ENCODE measurements at regions not wholly inside any gene's neighbourhood (a gene's known extent, or its start where the extent isn't known, plus 50 kb on each side); places are given as distances from the start of the nearest gene placed in this dataset.

DNA sequence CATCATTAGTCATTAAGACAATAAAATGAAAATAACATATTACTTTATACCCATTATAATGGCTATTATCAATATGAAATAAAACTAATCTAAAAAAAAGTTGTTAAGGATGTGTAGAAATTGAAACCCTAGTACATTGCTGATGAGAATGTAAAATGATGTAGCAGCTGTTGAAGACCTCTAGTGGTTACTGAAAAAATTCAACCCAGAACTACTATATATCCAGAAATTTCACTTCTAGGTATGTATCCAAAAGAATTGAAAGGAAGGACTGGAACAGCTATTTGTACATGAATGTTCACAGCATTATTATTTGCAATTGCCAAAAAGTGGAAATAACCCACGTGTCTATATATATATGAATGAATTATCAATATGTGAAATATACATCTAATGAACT, 180.3 kb upstream of the KLHL4 start:
- no peaks in the 10 kb centered on the region for H3K27me3 ChIP-seq (ENCODE audit: control insufficient read depth, insufficient read depth, low read length)
- FAIRE-seq: no peak
- TF ChIP-seq, protein P1, sequence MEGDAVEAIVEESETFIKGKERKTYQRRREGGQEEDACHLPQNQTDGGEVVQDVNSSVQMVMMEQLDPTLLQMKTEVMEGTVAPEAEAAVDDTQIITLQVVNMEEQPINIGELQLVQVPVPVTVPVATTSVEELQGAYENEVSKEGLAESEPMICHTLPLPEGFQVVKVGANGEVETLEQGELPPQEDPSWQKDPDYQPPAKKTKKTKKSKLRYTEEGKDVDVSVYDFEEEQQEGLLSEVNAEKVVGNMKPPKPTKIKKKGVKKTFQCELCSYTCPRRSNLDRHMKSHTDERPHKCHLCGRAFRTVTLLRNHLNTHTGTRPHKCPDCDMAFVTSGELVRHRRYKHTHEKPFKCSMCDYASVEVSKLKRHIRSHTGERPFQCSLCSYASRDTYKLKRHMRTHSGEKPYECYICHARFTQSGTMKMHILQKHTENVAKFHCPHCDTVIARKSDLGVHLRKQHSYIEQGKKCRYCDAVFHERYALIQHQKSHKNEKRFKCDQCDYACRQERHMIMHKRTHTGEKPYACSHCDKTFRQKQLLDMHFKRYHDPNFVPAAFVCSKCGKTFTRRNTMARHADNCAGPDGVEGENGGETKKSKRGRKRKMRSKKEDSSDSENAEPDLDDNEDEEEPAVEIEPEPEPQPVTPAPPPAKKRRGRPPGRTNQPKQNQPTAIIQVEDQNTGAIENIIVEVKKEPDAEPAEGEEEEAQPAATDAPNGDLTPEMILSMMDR (IDR thresholded peaks at IDR 0.05; ENCODE audit: insufficient read depth, low read length, severe bottlenecking): no peak

DNA sequence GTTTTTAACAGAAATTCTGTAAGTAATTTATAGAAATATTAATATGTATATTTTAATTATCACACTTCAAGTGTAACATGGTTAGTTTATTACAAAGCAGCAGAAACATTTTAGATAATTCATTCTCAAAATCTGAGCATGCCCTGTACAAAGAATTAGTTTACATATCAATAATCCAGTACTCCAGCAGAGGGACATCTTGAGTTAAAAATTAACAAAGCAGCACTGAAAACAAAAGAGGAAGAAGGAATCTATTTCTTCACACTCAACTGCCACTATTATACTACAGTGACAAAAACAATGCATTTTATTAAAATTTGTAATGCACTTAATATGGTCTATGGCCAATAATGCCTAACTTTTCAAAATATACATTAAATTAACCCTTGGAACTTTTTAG, 179.1 kb upstream of the KLHL4 start:
- Histone ChIP-seq H3K36me3 (ENCODE audit: control insufficient read depth, insufficient read depth, low read length) (no peaks in the 10 kb centered on the region), H3K4me3 (ENCODE audit: low read depth, low read length) (no peak overlapping the region), H3K27me3 (ENCODE audit: control insufficient read depth, insufficient read depth, low read length) (no peaks in the 10 kb centered on the region)
- DNase-seq (ENCODE audit: low read depth) (peak; percentile 4), FAIRE-seq (no peak)
- TF ChIP-seq, protein P1 (IDR thresholded peaks at IDR 0.05; ENCODE audit: insufficient read depth, low read length, severe bottlenecking): no peak

More for the DNA sequence above, 180.3 kb upstream of the KLHL4 start:
- Histone ChIP-seq H3K4me3 (ENCODE audit: low read depth, low read length) (no peak overlapping the region), H3K36me3 (ENCODE audit: control insufficient read depth, insufficient read depth, low read length) (no peaks in the 10 kb centered on the region)
- no peak for DNase-seq (ENCODE audit: low read depth)

DNA sequence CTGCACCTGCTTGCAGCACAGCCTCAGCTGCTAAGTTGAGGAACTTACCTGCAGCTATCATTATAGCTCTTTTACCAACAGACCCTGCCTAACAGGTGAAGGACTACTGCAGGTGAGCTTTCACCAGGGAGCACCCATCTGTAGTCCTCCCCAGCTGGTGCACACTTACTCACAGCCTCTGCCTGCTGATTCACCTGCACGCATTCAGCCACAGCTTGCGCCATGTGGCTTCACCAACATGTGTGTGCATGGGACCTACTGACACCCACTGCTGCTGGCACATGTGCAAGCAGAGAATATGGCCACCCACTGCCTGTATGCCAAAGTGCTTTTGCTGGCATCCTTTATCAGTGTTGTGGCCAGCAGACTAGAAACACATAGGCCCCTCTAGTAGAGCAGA, 146.7 kb upstream of the KLHL4 start:
- Histone ChIP-seq H3K36me3 (ENCODE audit: control insufficient read depth, insufficient read depth, low read length) (no peaks in the 10 kb centered on the region), H3K27me3 (ENCODE audit: control insufficient read depth, insufficient read depth, low read length) (no peaks in the 10 kb centered on the region), H3K4me3 (ENCODE audit: low read depth, low read length) (no peak overlapping the region)
- no peak for FAIRE-seq
- DNase-seq (ENCODE audit: low read depth): no peak
- TF ChIP-seq, protein P1 (IDR thresholded peaks at IDR 0.05; ENCODE audit: insufficient read depth, low read length, severe bottlenecking): no peak

DNA sequence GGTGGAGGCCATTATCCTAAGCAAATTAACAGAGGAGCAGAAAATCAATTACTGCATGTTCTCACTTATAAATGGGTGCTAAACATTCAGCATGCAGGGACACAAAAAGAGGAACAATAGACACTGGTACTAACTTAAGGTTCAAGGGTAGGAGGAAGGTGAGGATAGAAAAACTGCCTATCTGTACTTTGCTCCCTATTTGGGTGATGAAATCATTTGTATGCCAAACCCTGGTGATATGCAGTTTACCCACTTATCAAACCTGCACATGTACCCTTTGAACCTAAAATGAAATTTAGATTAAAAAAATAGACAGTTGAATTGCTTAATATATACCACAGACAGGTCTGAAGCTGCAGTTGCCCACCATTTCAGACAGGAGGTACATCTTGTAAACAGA, 143.3 kb upstream of the KLHL4 start:
- TF ChIP-seq, protein P1 (IDR thresholded peaks at IDR 0.05; ENCODE audit: insufficient read depth, low read length, severe bottlenecking): no peak
- Histone ChIP-seq H3K36me3 (ENCODE audit: control insufficient read depth, insufficient read depth, low read length) (no peaks in the 10 kb centered on the region), H3K27me3 (ENCODE audit: control insufficient read depth, insufficient read depth, low read length) (no peaks in the 10 kb centered on the region), H3K4me3 (ENCODE audit: low read depth, low read length) (no peak overlapping the region)
- FAIRE-seq (no peak), DNase-seq (ENCODE audit: low read depth) (no peak)

DNA sequence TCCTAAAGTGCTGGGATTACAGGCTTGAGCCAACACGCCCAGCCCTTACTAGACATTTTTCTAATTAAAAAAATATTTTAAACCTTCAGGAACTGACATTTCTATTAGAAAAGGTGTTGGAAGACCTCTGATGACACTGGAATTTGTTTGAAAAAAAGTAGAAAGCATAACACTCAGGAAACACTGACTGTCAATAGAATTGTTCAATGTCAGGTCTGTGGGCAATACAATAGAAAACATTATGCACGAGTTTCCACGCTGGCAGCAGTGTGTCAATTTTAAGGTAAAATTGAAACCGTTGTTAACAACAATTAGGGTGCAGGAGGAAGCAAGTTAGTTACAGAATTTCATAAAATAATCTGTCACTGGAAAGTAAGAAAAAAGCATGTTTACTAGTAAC, 140.7 kb upstream of the KLHL4 start:
- DNase-seq (ENCODE audit: low read depth) (no peak), FAIRE-seq (no peak)
- TF ChIP-seq, protein P1 (IDR thresholded peaks at IDR 0.05; ENCODE audit: insufficient read depth, low read length, severe bottlenecking): no peak
- no peak overlapping the region for H3K4me3 ChIP-seq (ENCODE audit: low read depth, low read length)
- H3K27me3 ChIP-seq (ENCODE audit: control insufficient read depth, insufficient read depth, low read length): no peaks in the 10 kb centered on the region
- H3K36me3 ChIP-seq (ENCODE audit: control insufficient read depth, insufficient read depth, low read length): no peaks in the 10 kb centered on the region

DNA sequence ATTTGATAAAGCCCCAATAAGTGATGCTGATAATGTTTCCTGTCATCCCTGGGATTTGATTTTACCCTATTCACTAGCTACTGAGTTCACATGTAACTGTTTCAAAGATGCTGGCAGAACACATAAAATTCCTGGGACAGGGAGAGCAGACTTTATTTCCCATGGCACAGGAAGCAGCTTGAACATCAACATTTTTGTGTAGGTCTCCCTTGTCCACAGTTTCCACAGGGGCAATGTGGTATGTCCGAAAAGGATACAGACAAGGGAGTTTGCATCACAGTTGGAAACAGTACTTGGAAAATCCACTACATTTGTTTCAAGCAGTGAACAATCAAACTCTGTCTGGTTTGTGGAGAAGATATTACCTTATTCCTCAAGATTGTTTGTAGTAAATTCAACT, 129.2 kb upstream of the KLHL4 start:
- H3K36me3 ChIP-seq (ENCODE audit: control insufficient read depth, insufficient read depth, low read length): no peaks in the 10 kb centered on the region
- H3K4me3 ChIP-seq (ENCODE audit: low read depth, low read length): no peak overlapping the region
- FAIRE-seq (no peak), DNase-seq (ENCODE audit: low read depth) (no peak)
- no peaks in the 10 kb centered on the region for H3K27me3 ChIP-seq (ENCODE audit: control insufficient read depth, insufficient read depth, low read length)
- TF ChIP-seq, protein P1 (IDR thresholded peaks at IDR 0.05; ENCODE audit: insufficient read depth, low read length, severe bottlenecking): no peak
